SK-N-SH (cell line): ENCODE measurements at regions not wholly inside any gene's neighbourhood (a gene's known extent, or its start where the extent isn't known, plus 50 kb on each side); places are given as distances from the start of the nearest gene placed in this dataset.

Experiments
- CTCF ChIA-PET: fragments of 300-600, 350-600 bp; formaldehyde crosslinking; extraction: SDS; loops from one replicate; lab custom pipeline; 2021; lab: Yijun Ruan, JAX
- POLR2A ChIA-PET: fragments of 350-600 bp; sonication (Branson Sonifier 250); formaldehyde crosslinking; extraction: SDS; loops from one replicate; lab custom pipeline; 2020; ENCODE audit warnings: antibody characterized with exemption, inconsistent platforms; lab: Yijun Ruan, JAX
- DNase-seq: peaks from one replicate; pipeline ENCODE4 v3.0.0; 2012
- H2AFZ ChIP-seq: fragments of 200-600 bp; sonication (generic); 2 replicates; pipeline ENCODE4 v1.8.1; 2016; ENCODE audit warnings: antibody characterized with exemption, mild to moderate bottlenecking, low read depth
- H3F3A ChIP-seq: fragments of 200-600 bp; sonication (generic); replicated peaks from 2 replicates; pipeline ENCODE3; 2016; ENCODE audit warnings: antibody characterized with exemption, mild to moderate bottlenecking; ENCODE audit not compliant: insufficient read depth
- H3K27ac ChIP-seq, 2 experiments: fragments of 200-500 bp in 1 of 2; fragments of 200-600 bp in 1 of 2; sonication (Bioruptor generic) in 1 of 2; sonication (generic), shearing (Covaris generic) in 1 of 2; 2 replicates each; pipeline versions ENCODE4 v1.5.1 to v1.6.1; 2014 to 2016; ENCODE audit warnings: low read depth in 2 of 2, inconsistent platforms in 1 of 2, low read length in 1 of 2, mild to moderate bottlenecking in 1 of 2, mixed read lengths in 1 of 2
- H3K27me3 ChIP-seq: fragments of 200-600 bp; sonication (generic), shearing (Covaris generic); 2 replicates; pipeline ENCODE4 v1.6.1; 2016; ENCODE audit warnings: mixed run types; ENCODE audit not compliant: insufficient read depth
- H3K36me3 ChIP-seq, 2 experiments: fragments of 200-500 bp in 1 of 2; fragments of 200-600 bp in 1 of 2; sonication (Bioruptor generic) in 1 of 2; sonication (generic) in 1 of 2; replicated peaks in 1 of 2; 2 replicates each; pipeline versions ENCODE3 to v1.5.1; 2014 to 2016; ENCODE audit warnings: low read length in 1 of 2, mild to moderate bottlenecking in 1 of 2; ENCODE audit not compliant: insufficient read depth in 2 of 2, control insufficient read depth in 1 of 2
- H3K4me1 ChIP-seq, 2 experiments: fragments of 200-500 bp in 1 of 2; fragments of 200-600 bp in 1 of 2; sonication (Bioruptor generic) in 1 of 2; sonication (generic), shearing (Covaris generic) in 1 of 2; 2 replicates each; pipeline versions ENCODE4 v1.5.1 to v1.6.1; 2014 to 2016; ENCODE audit warnings: low read depth in 1 of 2, low read length in 1 of 2, mixed run types in 1 of 2; ENCODE audit not compliant: insufficient read depth in 2 of 2, control insufficient read depth in 1 of 2
- H3K4me2 ChIP-seq: fragments of 200-600 bp; sonication (generic), shearing (Covaris generic); 2 replicates; pipeline ENCODE4 v1.6.1; 2017; ENCODE audit warnings: mixed run types
- H3K4me3 ChIP-seq, 2 experiments: fragments of 200-500 bp in 1 of 2; fragments of 200-600 bp in 1 of 2; sonication (Bioruptor generic) in 1 of 2; sonication (generic), shearing (Covaris generic) in 1 of 2; 2 replicates each; pipeline versions ENCODE4 v1.5.1 to v1.8.1; 2014 to 2016; ENCODE audit warnings: low read depth in 2 of 2, inconsistent platforms in 1 of 2, low read length in 1 of 2, mild to moderate bottlenecking in 1 of 2, mixed read lengths in 1 of 2, moderate library complexity in 1 of 2
- H3K79me2 ChIP-seq: fragments of 200-600 bp; sonication (generic); 2 replicates; pipeline ENCODE4 v1.8.1; 2017; ENCODE audit warnings: mild to moderate bottlenecking; ENCODE audit not compliant: insufficient read depth
- H3K9ac ChIP-seq: fragments of 200-600 bp; sonication (generic); 2 replicates; pipeline ENCODE4 v1.6.1; 2017; ENCODE audit warnings: mixed run types
- H3K9me2 ChIP-seq: fragments of 200-600 bp; sonication (generic); 2 replicates; pipeline ENCODE4 v1.6.1; 2017; ENCODE audit warnings: mixed run types
- H3K9me3 ChIP-seq: fragments of 200-600 bp; sonication (generic); 2 replicates; pipeline ENCODE4 v1.6.1; 2017; ENCODE audit warnings: mixed run types, mild to moderate bottlenecking, moderate library complexity
- H4K20me1 ChIP-seq: fragments of 200-600 bp; sonication (generic); 2 replicates; pipeline ENCODE4 v1.6.1; 2017; ENCODE audit warnings: mild to moderate bottlenecking, mixed run types; ENCODE audit not compliant: insufficient read depth
- CTCF ChIP-seq: fragments of 200-600 bp; sonication (generic); IDR thresholded peaks from 2 replicates; pipeline ENCODE4 v1.6.1; 2017; ENCODE audit warnings: antibody characterized with exemption, mild to moderate bottlenecking, moderate library complexity
- EP300 ChIP-seq, 2 experiments: IDR thresholded peaks; 2 replicates each; pipeline versions ENCODE4 v1.4.0 to v1.6.1; 2012; ENCODE audit warnings: borderline replicate concordance in 1 of 2, low read depth in 1 of 2, low read length in 1 of 2
- FOSL2 ChIP-seq: IDR thresholded peaks from 2 replicates; pipeline ENCODE4 v1.4.0; 2012; ENCODE audit warnings: low read depth, mild to moderate bottlenecking, moderate library complexity, borderline replicate concordance
- FOXJ3 ChIP-seq: sonication (generic); formaldehyde crosslinking; IDR thresholded peaks from 2 replicates; pipeline ENCODE4 v1.5.1; 2020; ENCODE audit warnings: mild to moderate bottlenecking, missing genetic modification reagents
- FOXM1 ChIP-seq: IDR thresholded peaks from 2 replicates; pipeline ENCODE4 v1.4.0; 2012; ENCODE audit warnings: low read depth, mild to moderate bottlenecking
- JUND ChIP-seq: IDR thresholded peaks from 2 replicates; pipeline ENCODE4 v1.4.0; 2012
- MXI1 ChIP-seq: IDR thresholded peaks from 2 replicates; pipeline ENCODE4 v1.6.1; 2012; ENCODE audit warnings: mild to moderate bottlenecking, low read depth, low read length, improper control_type of control experiment
- NFIC ChIP-seq: IDR thresholded peaks from 2 replicates; pipeline ENCODE4 v1.4.0; 2012; ENCODE audit warnings: borderline replicate concordance
- NRF1 ChIP-seq: IDR thresholded peaks from 2 replicates; pipeline ENCODE4 v1.6.1; 2012; ENCODE audit warnings: low read depth, mild to moderate bottlenecking, low read length
- POLR2AphosphoS5 ChIP-seq: IDR thresholded peaks from 2 replicates; pipeline ENCODE4 v1.6.1; 2012; ENCODE audit warnings: low read depth, low read length
- RAD21 ChIP-seq: IDR thresholded peaks from 2 replicates; pipeline ENCODE4 v1.6.1; 2012; ENCODE audit warnings: mild to moderate bottlenecking, low read length
- RCOR1 ChIP-seq: fragments of 150-350 bp; IDR thresholded peaks from 2 replicates; pipeline ENCODE4 v1.6.1; 2017; ENCODE audit warnings: antibody characterized with exemption, low read length
- REST ChIP-seq: IDR thresholded peaks from 2 replicates; pipeline ENCODE4 v1.6.1; 2012; ENCODE audit warnings: mild to moderate bottlenecking, low read depth, low read length, moderate library complexity
- SMC3 ChIP-seq: IDR thresholded peaks from 2 replicates; pipeline ENCODE4 v1.6.1; 2012; ENCODE audit warnings: low read depth, low read length, improper control_type of control experiment
- TAF1 ChIP-seq: IDR thresholded peaks from 2 replicates; pipeline ENCODE4 v1.6.1; 2012; ENCODE audit warnings: low read depth, mild to moderate bottlenecking, low read length, moderate library complexity, borderline replicate concordance
- TCF12 ChIP-seq: IDR thresholded peaks from 2 replicates; pipeline ENCODE4 v1.4.0; 2012
- USF2 ChIP-seq: fragments of 150-350 bp; IDR thresholded peaks from 2 replicates; pipeline ENCODE4 v1.6.1; 2017; ENCODE audit warnings: antibody characterized with exemption, low read length, low read depth, borderline replicate concordance
- ZBTB33 ChIP-seq: IDR thresholded peaks from 2 replicates; pipeline ENCODE4 v1.4.0; 2012; ENCODE audit warnings: low read depth, borderline replicate concordance
- WGBS: methylation state at CpG from one replicate; pipeline ENCODE4 v1.1.6; 2017; ENCODE audit warnings: low lambda C conversion rate; 5-methylcytosine and 5-hydroxymethylcytosine counted together

- no peak for DNase-seq
- Histone ChIP-seq H3K4me3 (no peak overlapping the region), H3K36me3 (no peaks in the 10 kb centered on the region), H3K27me3 (no peaks in the 10 kb centered on the region), H3K27ac (no peak overlapping the region), H4K20me1 (no peaks in the 10 kb centered on the region), H2AFZ (no peak overlapping the region), H3K79me2 (no peaks in the 10 kb centered on the region), H3K4me2 (no peak overlapping the region), H3K9me2 (no peaks in the 10 kb centered on the region), H3K4me1 (no peaks in the 10 kb centered on the region; a peak in 1 of 4 replicates), H3K9ac (no peak overlapping the region), H3F3A (no peaks in the 10 kb centered on the region), H3K9me3 (no peaks in the 10 kb centered on the region)
- POLR2A ChIA-PET: no interaction called here
- CTCF ChIA-PET: no interaction called here
- no peak for TF ChIP-seq FOXM1
- no peak for TF ChIP-seq FOSL2
- no peak for TF ChIP-seq MXI1
- no peak for TF ChIP-seq TAF1
- no peak for TF ChIP-seq RCOR1
- no peak for TF ChIP-seq TCF12
- no peak for TF ChIP-seq REST
- TF ChIP-seq EP300 (IDR thresholded peaks at IDR 0.05; ENCODE audit: borderline replicate concordance in 1 of 2, low read depth in 1 of 2, low read length in 1 of 2): no peak
- TF ChIP-seq USF2: no peak
- no peak for TF ChIP-seq FOXJ3 (CRISPR knock-in tag)
- no peak for TF ChIP-seq CTCF
- no peak for TF ChIP-seq RAD21
- no peak for TF ChIP-seq JUND
- TF ChIP-seq POLR2AphosphoS5: no peak
- no peak for TF ChIP-seq NFIC
- TF ChIP-seq ZBTB33: no peak
- TF ChIP-seq NRF1: no peak
- TF ChIP-seq SMC3: no peak
- WGBS: 80% methylated on average over 2 of the region's 2 CpGs
Observed at GRCh38 chr22:27588915-27589314, 212.6 kb downstream of the MN1 start.
